Hepatocyte (in vitro differentiated cells): ENCODE measurements at regions not wholly inside any gene's neighbourhood (a gene's known extent, or its start where the extent isn't known, plus 50 kb on each side); places are given as distances from the start of the nearest gene placed in this dataset.
"Not testable (repeated sequence)": the region's sequence is repeated elsewhere in the genome, so short reads cannot be mapped to it uniquely, and the experiment has no call there.

ENCODE experiments used
- DNase-seq: peaks from one replicate; pipeline ENCODE4 v3.0.0-alpha.2; 2016; ENCODE audit warnings: low spot score
- H2AFZ ChIP-seq: fragments of 200-600 bp; sonication (generic); 2 replicates; pipeline ENCODE4 v1.6.0; 2016; ENCODE audit warnings: antibody characterized with exemption, mild to moderate bottlenecking
- H3K27ac ChIP-seq: fragments of 200-600 bp; sonication (generic); 2 replicates; pipeline ENCODE4 v1.5.1; 2016; ENCODE audit warnings: mild to moderate bottlenecking
- H3K27me3 ChIP-seq: fragments of 200-600 bp; sonication (generic); 2 replicates; pipeline ENCODE4 v1.6.1; 2016
- H3K36me3 ChIP-seq: fragments of 200-600 bp; sonication (generic); replicated peaks from 2 replicates; pipeline ENCODE4 v1.5.1; 2016; ENCODE audit warnings: low read depth; ENCODE audit not compliant: insufficient read depth
- H3K4me1 ChIP-seq: fragments of 200-600 bp; sonication (generic); 2 replicates; pipeline ENCODE4 v1.5.1; 2016; ENCODE audit warnings: mild to moderate bottlenecking, moderate library complexity; ENCODE audit not compliant: insufficient read depth
- H3K4me2 ChIP-seq: fragments of 200-600 bp; sonication (generic); 2 replicates; pipeline ENCODE4 v1.6.0; 2016
- H3K4me3 ChIP-seq: fragments of 200-600 bp; sonication (generic); 2 replicates; pipeline ENCODE4 v1.5.1; 2016; ENCODE audit warnings: mild to moderate bottlenecking
- H3K79me2 ChIP-seq: fragments of 200-600 bp; sonication (generic); 2 replicates; pipeline ENCODE4 v1.6.0; 2017; ENCODE audit warnings: mild to moderate bottlenecking
- H3K9me2 ChIP-seq: fragments of 200-600 bp; sonication (generic); replicated peaks from 2 replicates; pipeline ENCODE4 v1.6.0; 2017; ENCODE audit warnings: mild to moderate bottlenecking; ENCODE audit not compliant: insufficient read depth
- H3K9me3 ChIP-seq: fragments of 200-600 bp; sonication (generic); 2 replicates; pipeline ENCODE4 v1.5.1; 2016; ENCODE audit warnings: low read depth, mild to moderate bottlenecking
- H4K20me1 ChIP-seq: fragments of 200-600 bp; sonication (generic); 2 replicates; pipeline ENCODE4 v1.6.0; 2016; ENCODE audit warnings: mild to moderate bottlenecking; ENCODE audit not compliant: insufficient read depth, poor library complexity, severe bottlenecking
- EZH2 ChIP-seq: fragments of 200-600 bp; sonication (generic); IDR thresholded peaks from 2 replicates; pipeline ENCODE4 v1.6.1; 2016; ENCODE audit warnings: antibody characterized with exemption, mild to moderate bottlenecking, borderline replicate concordance
- EZH2phosphoT487 ChIP-seq: fragments of 200-600 bp; sonication (generic); IDR thresholded peaks from one replicate; pipeline ENCODE4 v1.6.1; 2018; ENCODE audit warnings: antibody characterized with exemption, mild to moderate bottlenecking, low read depth, moderate library complexity; ENCODE audit not compliant: unreplicated experiment, severe bottlenecking
- WGBS: methylation state at CpG from one replicate; pipeline ENCODE4 v1.1.6; 2016; ENCODE audit warnings: low lambda C conversion rate; ENCODE audit errors: missing lambda C conversion rate; 5-methylcytosine and 5-hydroxymethylcytosine counted together
- TF ChIP-seq, protein P1 (sequence below): fragments of 200-600 bp; sonication (generic); IDR thresholded peaks from 2 replicates; pipeline ENCODE4 v1.5.1; 2016; ENCODE audit warnings: antibody characterized with exemption, mild to moderate bottlenecking; ENCODE audit not compliant: poor library complexity

DNA sequence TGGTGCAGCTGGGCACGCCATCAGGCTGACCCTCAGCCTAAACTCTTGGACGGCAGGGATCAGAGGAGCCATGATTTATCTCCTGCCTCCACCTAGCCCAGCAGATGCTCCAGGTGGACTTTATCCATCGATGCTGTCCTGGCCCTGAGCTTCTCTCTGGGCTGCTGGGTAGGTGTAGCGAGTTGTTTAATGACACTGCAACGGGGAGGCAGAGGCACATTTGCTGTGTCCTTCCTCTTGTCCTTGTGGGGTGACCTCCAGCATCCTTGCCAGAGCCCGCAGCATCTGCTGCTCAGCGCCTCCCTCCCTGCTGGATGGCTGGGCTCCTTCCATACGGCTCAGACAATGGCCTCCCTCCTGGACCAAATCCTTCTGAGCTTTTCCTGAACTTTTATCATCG is 103.1 kb upstream of the IRX4 start:
- Histone ChIP-seq H4K20me1 (no peaks in the 10 kb centered on the region), H3K4me3 (no peak overlapping the region), H3K36me3 (no peaks in the 10 kb centered on the region), H3K9me3 (no peaks in the 10 kb centered on the region), H3K79me2 (no peaks in the 10 kb centered on the region), H3K9me2 (no peaks in the 10 kb centered on the region), H3K27me3 (no peaks in the 10 kb centered on the region), H3K4me1 (no peaks in the 10 kb centered on the region), H2AFZ (no peak overlapping the region), H3K27ac (no peak overlapping the region), H3K4me2 (no peak overlapping the region)
- no peak for TF ChIP-seq EZH2phosphoT487
- TF ChIP-seq, protein P1, sequence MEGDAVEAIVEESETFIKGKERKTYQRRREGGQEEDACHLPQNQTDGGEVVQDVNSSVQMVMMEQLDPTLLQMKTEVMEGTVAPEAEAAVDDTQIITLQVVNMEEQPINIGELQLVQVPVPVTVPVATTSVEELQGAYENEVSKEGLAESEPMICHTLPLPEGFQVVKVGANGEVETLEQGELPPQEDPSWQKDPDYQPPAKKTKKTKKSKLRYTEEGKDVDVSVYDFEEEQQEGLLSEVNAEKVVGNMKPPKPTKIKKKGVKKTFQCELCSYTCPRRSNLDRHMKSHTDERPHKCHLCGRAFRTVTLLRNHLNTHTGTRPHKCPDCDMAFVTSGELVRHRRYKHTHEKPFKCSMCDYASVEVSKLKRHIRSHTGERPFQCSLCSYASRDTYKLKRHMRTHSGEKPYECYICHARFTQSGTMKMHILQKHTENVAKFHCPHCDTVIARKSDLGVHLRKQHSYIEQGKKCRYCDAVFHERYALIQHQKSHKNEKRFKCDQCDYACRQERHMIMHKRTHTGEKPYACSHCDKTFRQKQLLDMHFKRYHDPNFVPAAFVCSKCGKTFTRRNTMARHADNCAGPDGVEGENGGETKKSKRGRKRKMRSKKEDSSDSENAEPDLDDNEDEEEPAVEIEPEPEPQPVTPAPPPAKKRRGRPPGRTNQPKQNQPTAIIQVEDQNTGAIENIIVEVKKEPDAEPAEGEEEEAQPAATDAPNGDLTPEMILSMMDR, result no peak
- no peak for TF ChIP-seq EZH2
- 87% methylated on average over 9 of the region's 9 CpGs for WGBS
- DNase-seq, result no peak

DNA sequence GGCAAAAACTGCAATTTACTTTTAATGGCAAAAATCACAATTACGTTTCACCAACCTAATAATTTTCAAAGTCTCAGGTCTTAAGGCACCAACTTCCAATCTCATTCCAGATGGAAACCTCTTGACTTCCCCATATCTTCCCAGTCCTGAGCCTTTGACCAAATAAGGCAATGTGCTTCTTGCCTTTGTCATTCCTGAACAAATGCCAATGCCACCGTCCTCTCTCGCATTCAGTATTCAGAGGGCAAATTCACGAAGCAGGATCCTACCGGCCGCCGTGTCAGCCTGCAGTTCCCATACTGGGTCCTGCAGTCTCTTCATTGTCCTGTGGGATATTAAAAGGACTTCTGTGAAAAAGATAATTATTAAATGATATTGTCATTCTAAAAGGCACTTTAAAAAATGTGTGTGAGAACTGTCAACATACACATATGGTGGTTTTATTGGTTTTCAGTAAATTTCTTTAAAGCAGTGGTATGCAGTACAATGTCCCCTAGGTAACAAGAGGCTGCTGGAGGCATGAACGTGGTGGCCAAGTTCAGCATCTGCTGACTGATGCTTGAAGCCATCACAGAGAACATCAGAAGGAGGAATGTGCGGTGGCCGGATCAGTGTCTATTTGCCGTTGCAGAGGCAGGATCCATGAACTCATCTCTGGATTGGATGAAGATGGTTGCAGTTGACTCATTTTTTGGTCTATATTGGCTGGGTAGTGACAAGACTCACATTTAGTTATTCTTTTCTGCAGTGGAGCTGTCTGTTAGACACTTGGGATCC is 101.4 kb upstream of the IRX4 start:
- no peaks in the 10 kb centered on the region for H3K27me3 ChIP-seq
- 80% methylated on average over 11 of the region's 11 CpGs for WGBS
- no peaks in the 10 kb centered on the region for H3K9me3 ChIP-seq
- H3K4me1 ChIP-seq, result no peaks in the 10 kb centered on the region
- no peak for DNase-seq
- no peak overlapping the region for H3K4me2 ChIP-seq
- TF ChIP-seq, protein P1, result no peak
- TF ChIP-seq EZH2, result no peak
- no peak for TF ChIP-seq EZH2phosphoT487
- H3K27ac ChIP-seq, result no peak overlapping the region
- H3K36me3 ChIP-seq, result no peaks in the 10 kb centered on the region
- no peak overlapping the region for H3K4me3 ChIP-seq
- no peak overlapping the region for H2AFZ ChIP-seq
- no peaks in the 10 kb centered on the region for H4K20me1 ChIP-seq
- no peaks in the 10 kb centered on the region for H3K9me2 ChIP-seq
- no peaks in the 10 kb centered on the region for H3K79me2 ChIP-seq

DNA sequence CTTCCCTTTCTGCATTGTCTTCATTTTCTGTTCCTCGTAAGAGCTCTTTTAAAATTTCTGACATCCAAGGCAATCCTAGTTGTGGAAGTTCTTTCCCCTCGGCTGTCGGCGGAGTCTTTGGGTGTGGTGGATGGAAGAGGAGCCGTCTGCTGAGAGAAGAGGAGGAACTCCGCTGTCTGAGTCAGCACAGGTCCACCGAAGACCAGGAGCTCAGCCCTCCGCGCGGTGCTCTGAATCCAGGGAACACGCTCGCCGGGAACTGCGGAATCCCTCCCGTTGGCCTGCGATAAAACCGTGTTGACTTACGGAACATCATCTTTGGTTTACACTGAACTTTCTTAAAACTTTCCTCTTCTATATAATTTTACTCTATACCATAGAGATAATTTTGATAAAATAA is 100.7 kb upstream of the IRX4 start:
- Histone ChIP-seq H3K36me3 (no peaks in the 10 kb centered on the region), H3K9me3 (no peaks in the 10 kb centered on the region), H2AFZ (no peak overlapping the region), H3K9me2 (no peaks in the 10 kb centered on the region), H3K4me1 (no peaks in the 10 kb centered on the region), H4K20me1 (no peaks in the 10 kb centered on the region), H3K27me3 (no peaks in the 10 kb centered on the region), H3K27ac (no peak overlapping the region), H3K79me2 (no peaks in the 10 kb centered on the region), H3K4me3 (no peak overlapping the region), H3K4me2 (no peak overlapping the region)
- DNase-seq, result no peak
- 95% methylated on average over 18 of the region's 18 CpGs for WGBS
- no peak for TF ChIP-seq EZH2phosphoT487
- no peak for TF ChIP-seq EZH2
- TF ChIP-seq, protein P1, result no peak

DNA sequence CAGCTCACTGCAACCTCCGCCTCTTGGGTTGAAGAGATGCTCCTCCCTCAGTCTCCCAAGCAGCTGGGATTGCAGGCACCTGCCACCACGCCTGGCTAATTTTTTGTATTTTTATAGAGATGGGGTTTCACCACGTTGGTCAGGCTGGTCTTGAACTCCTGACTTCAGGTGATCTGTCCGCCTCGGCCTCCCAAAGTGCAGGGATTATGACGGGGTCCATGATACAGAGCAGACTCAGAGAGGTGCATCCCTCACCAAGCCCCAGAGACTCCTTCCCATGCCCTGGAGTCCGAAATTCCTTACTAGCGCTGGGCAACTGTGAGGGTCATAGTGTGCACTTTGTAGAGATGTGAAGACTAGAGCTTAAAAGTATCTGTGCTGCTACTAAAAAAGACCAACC is 99.8 kb upstream of the IRX4 start:
- H3K27ac ChIP-seq, H3K27me3 ChIP-seq, H3K9me2 ChIP-seq, H3K4me2 ChIP-seq, H3K9me3 ChIP-seq, H3K4me1 ChIP-seq, H3K79me2 ChIP-seq, DNase-seq, H3K4me3 ChIP-seq, H3K36me3 ChIP-seq, H4K20me1 ChIP-seq, H2AFZ ChIP-seq: not testable (repeated sequence)
- 77% methylated on average over 8 of the region's 8 CpGs for WGBS
